Fibroblast of skin of left biceps (primary cell): ENCODE measurements at regions not wholly inside any gene's neighbourhood (a gene's known extent, or its start where the extent isn't known, plus 50 kb on each side); places are given as distances from the start of the nearest gene placed in this dataset.

Source experiments
- DNase-seq, 2 experiments: peaks; one replicate each; pipeline ENCODE4 v3.0.0-alpha.2; 2013; ENCODE audit warnings: low read depth in 2 of 2

GRCh38 chr16:62135446-62135845 is 99.2 kb upstream of the CDH8 start:
- DNase-seq: no peak

- no peak for DNase-seq
These were observed 93.9 kb upstream of the CDH8 start for GRCh38 chr16:62130101-62130500.

- no peak for DNase-seq
These were observed 69.0 kb upstream of the CDH8 start for GRCh38 chr16:62105244-62105643.

- no peak for DNase-seq
These were observed 66.3 kb upstream of the CDH8 start for GRCh38 chr16:62102588-62102987.

- DNase-seq: no peak
These were observed 64.4 kb upstream of the CDH8 start for GRCh38 chr16:62100651-62101050.

- no peak for DNase-seq
These were observed 53.5 kb upstream of the CDH8 start for GRCh38 chr16:62089715-62090114.

- no peak for DNase-seq
These were observed 52.6 kb upstream of the CDH8 start for GRCh38 chr16:62088731-62089410.
